ENCODE measurements at regions not wholly inside any gene's neighbourhood (a gene's known extent, or its start where the extent isn't known, plus 50 kb on each side); places are given as distances from the start of the nearest gene placed in this dataset.

DNA sequence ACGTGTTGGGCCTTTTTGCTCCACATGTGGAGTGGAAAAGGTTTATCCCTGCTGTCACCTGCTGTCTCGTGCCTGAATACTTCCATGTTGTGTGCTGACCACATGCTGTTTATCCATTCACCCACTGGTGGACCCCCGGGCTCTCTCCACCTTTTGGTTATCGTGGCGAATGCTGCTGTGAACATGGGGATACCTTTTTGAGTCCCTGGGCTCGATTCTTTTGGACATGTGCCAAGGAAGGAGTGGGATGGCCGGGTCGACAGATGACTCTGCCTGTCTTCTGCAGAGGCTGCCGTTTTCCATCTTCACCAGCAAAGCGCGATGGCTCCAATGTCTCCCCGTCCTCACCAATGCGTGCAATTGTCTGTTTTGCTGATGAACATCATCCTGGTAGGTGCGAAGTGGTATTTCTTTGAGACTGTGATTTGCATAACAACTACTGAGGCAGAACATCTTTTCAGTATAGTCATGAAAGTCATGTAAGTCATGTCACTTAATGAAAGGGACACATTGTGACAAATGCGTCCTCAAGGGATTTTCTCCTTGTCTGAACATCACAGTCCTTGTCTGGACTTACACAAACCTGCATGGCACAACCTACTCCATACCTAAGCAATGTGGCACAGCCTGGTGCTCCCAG lies 758.7 kb downstream of the BRD1 start:
- TF ChIP-seq, protein P1, sequence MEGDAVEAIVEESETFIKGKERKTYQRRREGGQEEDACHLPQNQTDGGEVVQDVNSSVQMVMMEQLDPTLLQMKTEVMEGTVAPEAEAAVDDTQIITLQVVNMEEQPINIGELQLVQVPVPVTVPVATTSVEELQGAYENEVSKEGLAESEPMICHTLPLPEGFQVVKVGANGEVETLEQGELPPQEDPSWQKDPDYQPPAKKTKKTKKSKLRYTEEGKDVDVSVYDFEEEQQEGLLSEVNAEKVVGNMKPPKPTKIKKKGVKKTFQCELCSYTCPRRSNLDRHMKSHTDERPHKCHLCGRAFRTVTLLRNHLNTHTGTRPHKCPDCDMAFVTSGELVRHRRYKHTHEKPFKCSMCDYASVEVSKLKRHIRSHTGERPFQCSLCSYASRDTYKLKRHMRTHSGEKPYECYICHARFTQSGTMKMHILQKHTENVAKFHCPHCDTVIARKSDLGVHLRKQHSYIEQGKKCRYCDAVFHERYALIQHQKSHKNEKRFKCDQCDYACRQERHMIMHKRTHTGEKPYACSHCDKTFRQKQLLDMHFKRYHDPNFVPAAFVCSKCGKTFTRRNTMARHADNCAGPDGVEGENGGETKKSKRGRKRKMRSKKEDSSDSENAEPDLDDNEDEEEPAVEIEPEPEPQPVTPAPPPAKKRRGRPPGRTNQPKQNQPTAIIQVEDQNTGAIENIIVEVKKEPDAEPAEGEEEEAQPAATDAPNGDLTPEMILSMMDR (IDR thresholded peaks at IDR 0.05; ENCODE audit: insufficient read depth, low read length, poor library complexity, severe bottlenecking) = no peak
- TF ChIP-seq EZH2phosphoT487 (conservative IDR thresholded peaks at IDR 0.05; ENCODE audit: low read length) = no peak
- no peaks in the 10 kb centered on the region for H3K36me3 ChIP-seq (ENCODE audit: low read length)
- no peak overlapping the region for H3K4me2 ChIP-seq (ENCODE audit: low read depth, low read length, poor library complexity, severe bottlenecking)
- H3K9me3 ChIP-seq (ENCODE audit: insufficient read depth, low read length) = no peaks in the 10 kb centered on the region
- H3K9ac ChIP-seq (ENCODE audit: low read length) = no peak overlapping the region
- no peaks in the 10 kb centered on the region for H3F3A ChIP-seq (ENCODE audit: insufficient read depth)
- no peaks in the 10 kb centered on the region for H3K9me2 ChIP-seq (replicated peaks; ENCODE audit: insufficient read depth, low read length)
- H3K27me3 ChIP-seq (ENCODE audit: low read length) = no peaks in the 10 kb centered on the region
- H2AFZ ChIP-seq (ENCODE audit: low read depth, low read length, severe bottlenecking) = no peak overlapping the region
- H3K79me2 ChIP-seq (ENCODE audit: insufficient read depth, low read length) = no peaks in the 10 kb centered on the region
- H4K20me1 ChIP-seq (ENCODE audit: low read depth, low read length) = no peaks in the 10 kb centered on the region
- H3K4me3 ChIP-seq (ENCODE audit: insufficient read depth, low read length, poor library complexity, severe bottlenecking) = no peak overlapping the region
- H3K27ac ChIP-seq (ENCODE audit: low read depth, low read length) = no peak overlapping the region

DNA sequence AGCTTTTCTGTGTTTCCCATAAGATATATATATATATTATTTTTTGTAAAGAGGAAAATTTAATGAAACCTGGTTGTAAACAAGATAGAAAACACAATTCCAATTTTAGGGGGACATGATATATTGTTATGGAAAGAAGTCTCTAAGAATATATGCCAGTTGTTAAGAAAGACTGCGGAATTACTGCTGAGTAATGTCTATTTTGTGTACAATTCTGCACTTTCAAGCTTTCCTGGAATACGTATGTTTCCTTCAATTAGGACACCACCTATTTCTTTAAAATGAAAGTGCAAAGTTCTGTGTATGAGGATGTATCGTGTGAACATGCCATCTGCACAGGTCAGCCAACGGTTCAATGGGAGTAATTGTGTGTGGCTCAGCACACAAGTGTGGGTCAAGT lies 760.2 kb downstream of the BRD1 start:
- Histone ChIP-seq H3F3A (ENCODE audit: insufficient read depth) (no peaks in the 10 kb centered on the region), H3K9me2 (replicated peaks; ENCODE audit: insufficient read depth, low read length) (no peaks in the 10 kb centered on the region), H3K36me3 (ENCODE audit: low read length) (no peaks in the 10 kb centered on the region), H3K9me3 (ENCODE audit: insufficient read depth, low read length) (no peaks in the 10 kb centered on the region), H2AFZ (ENCODE audit: low read depth, low read length, severe bottlenecking) (no peak overlapping the region), H3K9ac (ENCODE audit: low read length) (no peak overlapping the region), H3K27ac (ENCODE audit: low read depth, low read length) (no peak overlapping the region), H3K4me3 (ENCODE audit: insufficient read depth, low read length, poor library complexity, severe bottlenecking) (no peak overlapping the region), H3K79me2 (ENCODE audit: insufficient read depth, low read length) (no peaks in the 10 kb centered on the region), H4K20me1 (ENCODE audit: low read depth, low read length) (no peaks in the 10 kb centered on the region), H3K27me3 (ENCODE audit: low read length) (no peaks in the 10 kb centered on the region), H3K4me2 (ENCODE audit: low read depth, low read length, poor library complexity, severe bottlenecking) (no peak overlapping the region)
- TF ChIP-seq, protein P1 (IDR thresholded peaks at IDR 0.05; ENCODE audit: insufficient read depth, low read length, poor library complexity, severe bottlenecking) = no peak
- TF ChIP-seq EZH2phosphoT487 (conservative IDR thresholded peaks at IDR 0.05; ENCODE audit: low read length) = no peak

DNA sequence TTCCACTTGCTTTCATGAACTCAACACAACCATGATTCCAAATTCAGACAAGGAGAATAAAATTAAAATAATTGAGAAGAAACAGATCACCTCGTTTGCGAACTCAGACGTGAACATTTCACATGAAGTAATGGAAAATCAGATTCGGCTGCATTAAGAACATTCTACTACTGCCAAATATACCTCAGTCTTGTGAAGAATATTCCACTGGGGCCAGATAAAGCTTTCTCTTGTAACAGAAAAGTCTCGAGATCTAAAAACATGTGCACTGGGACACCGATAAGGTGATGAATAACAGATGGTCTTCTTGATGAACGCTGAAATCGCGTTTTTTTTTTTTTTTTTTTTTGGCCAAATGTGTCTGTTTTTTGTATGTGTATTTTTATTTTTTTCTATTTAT lies 761.1 kb downstream of the BRD1 start:
- Histone ChIP-seq H3K9me3 (ENCODE audit: insufficient read depth, low read length) (no peaks in the 10 kb centered on the region), H3K79me2 (ENCODE audit: insufficient read depth, low read length) (no peaks in the 10 kb centered on the region), H3K27ac (ENCODE audit: low read depth, low read length) (no peak overlapping the region), H3K4me2 (ENCODE audit: low read depth, low read length, poor library complexity, severe bottlenecking) (no peak overlapping the region), H3K4me3 (ENCODE audit: insufficient read depth, low read length, poor library complexity, severe bottlenecking) (no peak overlapping the region), H4K20me1 (ENCODE audit: low read depth, low read length) (no peaks in the 10 kb centered on the region), H3K9me2 (replicated peaks; ENCODE audit: insufficient read depth, low read length) (no peaks in the 10 kb centered on the region), H3F3A (ENCODE audit: insufficient read depth) (no peaks in the 10 kb centered on the region), H3K9ac (ENCODE audit: low read length) (no peak overlapping the region), H2AFZ (ENCODE audit: low read depth, low read length, severe bottlenecking) (no peak overlapping the region), H3K36me3 (ENCODE audit: low read length) (no peaks in the 10 kb centered on the region), H3K27me3 (ENCODE audit: low read length) (no peaks in the 10 kb centered on the region)
- no peak for TF ChIP-seq EZH2phosphoT487 (conservative IDR thresholded peaks at IDR 0.05; ENCODE audit: low read length)
- TF ChIP-seq, protein P1 (IDR thresholded peaks at IDR 0.05; ENCODE audit: insufficient read depth, low read length, poor library complexity, severe bottlenecking) = no peak
